Endodermal cell (in vitro differentiated cells): ENCODE measurements at regions not wholly inside any gene's neighbourhood (a gene's known extent, or its start where the extent isn't known, plus 50 kb on each side); places are given as distances from the start of the nearest gene placed in this dataset.
"Not testable (repeated sequence)": the region's sequence is repeated elsewhere in the genome, so short reads cannot be mapped to it uniquely, and the experiment has no call there.

Source experiments
- DNase-seq: peaks from one replicate; pipeline ENCODE4 v3.0.0-alpha.2; 2017
- H3K27ac ChIP-seq: 2 replicates; pipeline ENCODE4 v1.5.1; 2013; ENCODE audit warnings: mild to moderate bottlenecking, low read depth, low read length, moderate library complexity
- H3K27me3 ChIP-seq: 2 replicates; pipeline ENCODE4 v1.6.1; 2013; ENCODE audit warnings: mild to moderate bottlenecking, low read length, moderate library complexity; ENCODE audit not compliant: insufficient read depth, control insufficient read depth, poor library complexity, severe bottlenecking
- H3K36me3 ChIP-seq: 2 replicates; pipeline ENCODE4 v1.7.0; 2013; ENCODE audit warnings: mild to moderate bottlenecking, low read length, moderate library complexity; ENCODE audit not compliant: control insufficient read depth, insufficient read depth
- H3K4me1 ChIP-seq: one replicate; pipeline ENCODE4 v1.7.0; 2013; ENCODE audit warnings: low read length; ENCODE audit not compliant: control insufficient read depth, insufficient read depth
- H3K4me3 ChIP-seq: 2 replicates; pipeline ENCODE4 v1.5.1; 2013; ENCODE audit warnings: mild to moderate bottlenecking, low read length, moderate library complexity
- H3K9ac ChIP-seq: 2 replicates; pipeline ENCODE4 v1.6.1; 2013; ENCODE audit warnings: mild to moderate bottlenecking, low read length, moderate library complexity; ENCODE audit not compliant: poor library complexity, severe bottlenecking; ENCODE audit errors: extremely low read depth
- H3K9me3 ChIP-seq: 2 replicates; pipeline ENCODE4 v1.6.1; 2013; ENCODE audit warnings: mild to moderate bottlenecking, low read length, moderate library complexity; ENCODE audit not compliant: control insufficient read depth
- H3K27ac Mint-ChIP-seq: 2 replicates; pipeline ENCODE4 v1.8.0; 2020; ENCODE audit warnings: mixed read lengths
- H3K27me3 Mint-ChIP-seq: 2 replicates; pipeline ENCODE4 v1.8.0; 2021; ENCODE audit warnings: mild to moderate bottlenecking, mixed read lengths; ENCODE audit not compliant: insufficient read depth
- H3K36me3 Mint-ChIP-seq: 2 replicates; pipeline ENCODE4 v1.8.0; 2020; ENCODE audit warnings: low read depth, mixed read lengths
- H3K4me1 Mint-ChIP-seq: 2 replicates; pipeline ENCODE4 v1.8.0; 2020; ENCODE audit warnings: mixed read lengths
- H3K4me3 Mint-ChIP-seq: 2 replicates; pipeline ENCODE4 v1.8.0; 2020; ENCODE audit warnings: mild to moderate bottlenecking, moderate library complexity, mixed read lengths
- H3K9me3 Mint-ChIP-seq: 2 replicates; pipeline ENCODE4 v1.8.0; 2020; ENCODE audit warnings: mild to moderate bottlenecking, mixed read lengths
- CTCF ChIP-seq: fragments of 200-600 bp; sonication (generic); conservative IDR thresholded peaks from 2 replicates; pipeline ENCODE4 v1.5.0; 2021; ENCODE audit warnings: antibody characterized with exemption, mild to moderate bottlenecking
- WGBS, 2 experiments: methylation state at CpG; one replicate each; pipeline versions ENCODE4 v1.1.5 to v1.1.7; 2013; ENCODE audit warnings: missing lambda C conversion rate in 2 of 2, mixed read lengths in 1 of 2; ENCODE audit not compliant: insufficient coverage in 1 of 2, insufficient read length in 1 of 2; 5-methylcytosine and 5-hydroxymethylcytosine counted together

DNA sequence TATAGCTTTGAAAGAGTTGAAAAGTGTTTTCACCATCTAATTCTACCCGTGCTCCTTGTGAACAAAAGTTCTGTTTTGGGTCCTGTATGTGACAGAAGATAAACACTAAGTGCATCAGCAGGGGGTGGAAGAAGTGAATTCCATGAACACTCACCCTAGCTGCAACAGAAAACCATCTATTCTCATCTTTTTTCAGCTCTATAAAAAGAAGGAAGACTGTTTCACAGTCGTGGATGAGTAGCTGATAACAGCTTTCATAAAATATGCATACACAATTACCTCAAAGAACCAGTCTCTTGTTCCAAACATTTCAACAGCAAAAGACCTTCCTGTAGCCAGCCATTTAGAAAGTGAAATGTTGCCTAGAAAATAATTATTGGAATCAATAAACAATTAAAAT lies 281.7 kb upstream of the RASGRP1 start:
- Mint-ChIP-seq H3K36me3 (no peaks in the 10 kb centered on the region), H3K27ac (no peak overlapping the region), H3K4me3 (no peak overlapping the region), H3K27me3 (peaks cover 1% of the 10 kb centered on the region), H3K4me1 (no peaks in the 10 kb centered on the region), H3K9me3 (no peaks in the 10 kb centered on the region)
- Histone ChIP-seq H3K27ac (no peak overlapping the region), H3K4me1 (no peaks in the 10 kb centered on the region), H3K27me3 (no peaks in the 10 kb centered on the region), H3K9ac (no peak overlapping the region), H3K4me3 (no peak overlapping the region), H3K36me3 (no peaks in the 10 kb centered on the region), H3K9me3 (no peaks in the 10 kb centered on the region)
- no peak for TF ChIP-seq CTCF
- WGBS, 2 experiments: 87% methylated on average over 2 of the region's 2 CpGs; no CpG with 5 or more reads in 1 of the 2 experiments
- no peak for DNase-seq

DNA sequence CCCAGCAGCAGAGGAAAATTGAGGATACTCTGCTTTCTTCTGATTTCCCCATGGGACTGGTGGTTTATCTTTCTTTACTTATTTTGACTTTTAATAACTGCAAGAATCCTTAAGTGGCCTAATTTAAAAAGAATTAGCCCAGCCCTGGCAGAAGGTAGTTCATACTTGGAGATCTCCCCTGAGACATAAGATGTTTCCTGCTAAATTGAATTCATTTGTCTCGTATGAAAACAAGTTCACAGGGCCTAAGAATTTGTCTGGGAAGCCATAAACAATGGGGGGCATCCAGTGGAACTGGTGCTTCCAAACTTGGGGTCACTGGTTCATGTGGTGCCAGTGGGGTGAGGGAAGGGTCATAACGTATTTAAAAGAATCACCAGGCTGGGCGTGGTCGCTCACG lies 283.1 kb upstream of the RASGRP1 start:
- 84 to 94% methylated on average over 5 of the region's 5 CpGs for WGBS, 2 experiments

GRCh38 chr15:38849046-38849445 lies 284.4 kb upstream of the RASGRP1 start:
- Mint-ChIP-seq H3K27ac (no peak overlapping the region), H3K9me3 (no peaks in the 10 kb centered on the region), H3K4me3 (no peak overlapping the region), H3K36me3 (no peaks in the 10 kb centered on the region), H3K4me1 (no peaks in the 10 kb centered on the region), H3K27me3 (peaks cover 1% of the 10 kb centered on the region)
- DNase-seq: no peak
- Histone ChIP-seq H3K4me1 (no peaks in the 10 kb centered on the region), H3K27me3 (no peaks in the 10 kb centered on the region), H3K9me3 (no peaks in the 10 kb centered on the region), H3K4me3 (no peak overlapping the region), H3K9ac (no peak overlapping the region), H3K27ac (no peak overlapping the region), H3K36me3 (no peaks in the 10 kb centered on the region)
- no peak for TF ChIP-seq CTCF
- WGBS, 2 experiments: 0% methylated on average over 1 of the region's 1 CpG

More for the DNA sequence above, 283.1 kb upstream of the RASGRP1 start:
- Mint-ChIP-seq H3K9me3 (no peaks in the 10 kb centered on the region), H3K36me3 (no peaks in the 10 kb centered on the region), H3K4me1 (no peaks in the 10 kb centered on the region), H3K4me3 (no peak overlapping the region), H3K27me3 (peaks cover 1% of the 10 kb centered on the region), H3K27ac (no peak overlapping the region)
- no peak for DNase-seq
- Histone ChIP-seq H3K27me3 (no peaks in the 10 kb centered on the region), H3K27ac (no peak overlapping the region), H3K9ac (no peak overlapping the region), H3K4me3 (no peak overlapping the region), H3K4me1 (no peaks in the 10 kb centered on the region), H3K9me3 (no peaks in the 10 kb centered on the region), H3K36me3 (no peaks in the 10 kb centered on the region)
- TF ChIP-seq CTCF: no peak

- not testable (repeated sequence) for H3K4me3 ChIP-seq, H3K9ac ChIP-seq, H3K27ac ChIP-seq, H3K27me3 Mint-ChIP-seq, H3K36me3 ChIP-seq, H3K27me3 ChIP-seq, H3K4me1 ChIP-seq, DNase-seq, H3K9me3 Mint-ChIP-seq, H3K4me3 Mint-ChIP-seq, H3K9me3 ChIP-seq, H3K36me3 Mint-ChIP-seq, H3K4me1 Mint-ChIP-seq, H3K27ac Mint-ChIP-seq
- WGBS, 2 experiments: no CpG with 5 or more reads among the region's 1 CpG
These were observed 287.6 kb upstream of the RASGRP1 start for GRCh38 chr15:38852188-38852587.
